HG02870 (cell line): ENCODE measurements at regions not wholly inside any gene's neighbourhood (a gene's known extent, or its start where the extent isn't known, plus 50 kb on each side); places are given as distances from the start of the nearest gene placed in this dataset.

Source experiments
- ATAC-seq: cut with Tn5 transposase; IDR thresholded peaks from one replicate; pipeline ENCODE4 v1.9.1; 2021; ENCODE audit warnings: mild to moderate bottlenecking, moderate library complexity; ENCODE audit not compliant: unreplicated experiment

DNA sequence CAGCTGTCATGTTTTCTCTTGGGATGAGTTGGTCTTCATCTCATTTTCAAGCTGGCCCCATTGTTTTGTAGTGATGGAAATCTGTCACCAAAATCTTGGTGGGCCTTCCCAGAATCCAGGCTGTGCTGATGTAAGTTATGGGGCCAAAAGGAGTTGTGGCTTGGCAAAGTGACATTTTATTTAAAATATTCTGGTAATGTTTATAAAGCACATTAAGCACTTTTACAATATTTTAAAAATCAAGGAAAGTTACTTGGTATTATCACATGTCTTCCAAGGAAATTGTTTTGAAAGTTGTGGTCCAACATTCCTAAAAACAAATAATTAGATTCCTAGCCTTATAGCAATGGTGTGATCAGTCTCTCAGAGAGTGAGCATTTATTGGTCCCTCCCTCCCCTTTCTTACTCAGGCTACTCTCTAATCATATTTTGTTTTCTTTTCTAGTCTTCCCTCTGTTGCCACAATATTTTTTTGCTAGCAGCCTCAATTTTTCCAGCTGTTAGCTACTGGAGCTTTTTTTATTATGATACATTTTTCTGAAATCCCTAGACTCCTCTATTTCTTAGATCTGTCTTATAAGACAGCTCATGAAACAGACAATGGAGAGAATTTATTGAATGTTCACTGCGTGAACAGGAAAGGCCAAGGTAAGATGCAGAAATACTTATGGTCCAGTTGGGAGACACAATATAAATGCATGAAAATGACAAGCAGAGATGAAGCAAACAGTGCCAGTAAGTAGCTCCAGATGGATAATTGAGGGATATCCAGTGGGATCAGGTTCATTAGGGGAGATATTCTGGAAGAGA lies 408.1 kb upstream of the ZNF608 start:
- ATAC-seq = no peak

DNA sequence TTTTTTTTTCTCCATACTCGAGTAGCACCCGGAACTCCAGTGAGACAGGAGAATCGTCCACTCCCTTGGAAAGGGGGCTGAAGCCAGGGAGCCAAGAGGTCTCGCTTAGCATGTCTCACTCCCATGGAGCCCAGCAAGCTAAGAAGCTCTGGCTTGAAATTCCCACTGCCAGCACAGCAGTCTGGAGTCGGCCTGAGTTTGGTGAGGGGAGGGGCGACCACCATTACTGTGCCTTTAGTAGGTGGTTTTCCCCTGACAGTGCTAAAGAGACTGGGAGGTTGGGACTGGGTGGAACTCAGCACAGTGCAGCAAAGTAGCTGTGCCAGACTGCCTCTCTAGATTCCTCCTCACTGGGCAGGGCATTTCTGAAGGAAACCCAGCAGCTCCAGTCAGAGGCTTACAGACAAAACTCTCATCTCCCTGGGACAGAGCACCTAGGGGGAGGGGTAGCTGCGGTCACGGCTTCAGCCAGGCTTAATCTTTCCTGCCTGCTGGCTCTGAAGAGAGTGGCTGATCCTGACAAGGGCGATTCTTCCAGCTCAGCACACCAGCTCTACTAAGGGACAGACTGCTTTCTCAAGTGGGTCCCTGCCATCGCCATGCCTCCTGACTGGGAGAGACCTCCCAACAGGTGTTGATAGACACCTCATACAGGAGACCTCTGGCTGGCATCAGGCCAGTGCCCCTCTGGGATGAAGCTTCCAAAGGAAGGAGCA lies 414.5 kb upstream of the ZNF608 start:
- no peak for ATAC-seq

DNA sequence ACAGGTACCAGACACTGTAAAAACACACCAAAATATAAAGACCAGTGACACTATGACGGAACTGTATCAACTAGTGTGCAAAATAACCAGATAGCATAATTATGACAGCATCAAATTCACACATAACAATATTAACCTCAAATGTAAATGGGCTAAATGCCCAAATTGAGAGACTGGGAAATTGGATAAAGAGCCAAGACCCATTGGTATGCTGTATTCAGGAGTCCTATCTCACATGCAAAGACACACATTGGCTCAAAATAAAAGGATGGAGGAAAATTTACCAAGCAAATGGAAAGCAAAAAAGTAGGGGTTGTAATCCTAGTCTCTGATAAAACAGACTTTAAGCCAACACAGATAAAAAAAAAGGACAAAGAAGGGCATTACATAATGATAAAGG lies 416.3 kb upstream of the ZNF608 start:
- no peak for ATAC-seq

DNA sequence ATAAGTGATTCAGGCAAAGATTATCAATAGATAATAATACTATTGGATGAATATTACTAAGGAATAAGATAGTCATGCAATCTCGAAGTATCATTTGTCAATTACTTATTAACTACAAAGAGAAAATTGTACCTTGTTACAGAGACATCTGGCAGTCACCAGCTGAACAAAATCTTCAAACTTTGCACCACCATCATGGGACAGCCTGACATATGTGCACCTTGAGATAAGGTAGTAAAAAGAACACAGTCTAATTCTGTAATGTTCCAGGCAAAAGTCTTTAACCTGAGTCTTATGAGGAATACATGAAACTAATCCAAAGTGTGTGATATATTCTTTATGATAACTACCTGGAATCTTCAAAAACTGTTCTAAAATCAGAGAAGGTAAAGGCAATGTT lies 423.0 kb upstream of the ZNF608 start:
- no peak for ATAC-seq

DNA sequence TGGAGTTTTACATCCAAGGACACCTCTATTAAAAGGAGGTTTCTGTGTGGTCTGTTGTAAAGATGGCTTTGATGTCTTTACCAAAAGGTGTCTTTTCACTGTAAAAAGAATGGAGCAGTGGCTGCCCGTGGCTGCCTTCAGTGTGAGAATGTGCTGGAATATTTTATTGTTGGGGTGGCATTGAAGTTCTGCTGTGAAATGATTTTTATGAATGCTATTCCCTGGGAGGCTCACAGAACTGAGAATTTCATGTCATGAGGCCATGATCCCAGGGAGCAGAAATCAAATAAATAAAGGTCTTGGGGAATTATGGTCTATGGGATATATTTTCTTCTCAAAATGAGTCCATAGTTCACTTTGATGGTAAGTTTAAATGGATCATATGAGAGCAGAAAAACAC lies 425.2 kb upstream of the ZNF608 start:
- ATAC-seq = no peak

DNA sequence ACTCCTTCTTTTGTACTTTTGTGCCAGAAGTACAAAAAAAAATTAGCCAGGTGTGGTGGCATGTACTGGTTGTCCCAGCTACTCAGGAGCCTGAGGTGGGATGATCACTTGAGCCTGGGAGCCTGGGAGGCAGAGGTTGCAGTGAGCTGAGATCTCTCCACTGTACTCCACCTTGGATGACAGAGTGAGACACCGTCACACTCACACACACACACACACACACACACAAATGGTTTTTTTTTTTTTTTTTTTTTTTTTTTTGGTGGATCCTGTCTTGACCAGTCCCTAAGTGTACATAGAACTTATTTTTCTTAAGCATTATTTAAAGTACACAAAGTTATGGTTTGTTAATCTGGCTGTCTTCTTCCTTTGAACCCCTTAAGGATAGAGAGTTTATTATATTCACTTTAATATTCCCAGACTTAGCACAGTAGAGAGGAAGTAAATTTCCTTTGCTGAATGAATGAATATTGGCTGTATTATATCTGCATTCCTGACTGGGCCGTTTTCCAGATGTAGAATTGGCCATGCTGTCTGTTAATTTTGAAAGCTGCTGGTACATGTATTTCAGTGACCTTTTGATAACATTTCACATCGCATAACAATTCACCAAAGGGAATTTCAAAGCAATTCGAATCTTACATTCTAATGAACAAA lies 429.0 kb upstream of the ZNF608 start:
- no peak for ATAC-seq

DNA sequence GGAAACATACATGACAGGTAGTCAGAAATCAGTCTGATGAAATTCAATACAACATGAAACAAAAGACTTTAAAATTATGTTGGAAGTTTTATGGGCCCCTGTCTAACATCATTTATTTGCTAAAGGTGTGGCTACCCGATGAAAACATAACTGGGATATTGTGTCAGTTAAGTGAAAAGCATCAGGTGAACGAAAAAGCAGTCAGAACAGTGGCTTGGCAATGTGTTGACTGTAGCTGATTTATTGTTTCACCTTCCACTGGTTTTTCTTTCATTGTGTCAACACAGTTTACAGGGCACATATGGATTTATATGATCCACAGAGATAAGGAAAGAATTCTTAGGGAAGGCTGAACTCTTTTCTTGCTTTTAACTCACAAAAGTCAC lies 429.6 kb upstream of the ZNF608 start:
- no peak for ATAC-seq

DNA sequence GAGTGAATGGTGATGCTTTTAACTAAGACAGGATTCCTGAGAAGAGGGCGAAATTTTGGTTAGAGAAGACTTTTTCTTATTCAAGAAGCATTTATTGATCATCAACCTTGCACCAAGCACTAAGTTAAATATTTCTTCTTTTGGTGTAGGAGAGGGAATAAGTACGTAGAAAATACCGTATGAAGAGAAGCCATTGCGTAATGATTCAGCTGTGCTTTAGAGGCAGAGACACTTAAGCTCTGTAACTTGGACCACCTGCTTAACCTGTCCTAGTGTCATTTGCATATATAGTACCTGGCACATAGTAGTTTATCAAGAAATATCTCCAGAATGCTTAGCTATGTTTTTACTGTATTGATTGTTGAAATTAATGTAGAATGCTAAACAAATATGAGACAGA lies 430.9 kb upstream of the ZNF608 start:
- ATAC-seq = no peak

DNA sequence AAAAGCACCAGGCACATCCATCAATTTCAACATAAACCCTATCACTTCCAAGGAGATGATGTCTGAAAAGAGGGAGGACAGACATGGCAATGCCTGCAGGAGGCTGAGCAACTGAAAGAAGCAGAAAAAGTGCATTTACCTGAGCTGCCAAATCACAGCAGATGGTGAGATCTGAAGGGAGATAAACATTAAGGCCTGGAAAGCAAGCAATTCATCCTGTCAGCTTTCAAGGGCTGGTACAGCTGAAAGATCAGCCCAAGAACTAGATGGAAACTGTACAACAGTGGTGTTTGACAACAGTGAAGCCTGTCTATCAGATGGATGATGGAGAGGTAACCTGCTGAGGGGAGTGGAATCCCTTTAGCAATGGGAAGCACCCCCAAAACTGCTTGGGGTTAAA lies 433.2 kb upstream of the ZNF608 start:
- no peak for ATAC-seq

DNA sequence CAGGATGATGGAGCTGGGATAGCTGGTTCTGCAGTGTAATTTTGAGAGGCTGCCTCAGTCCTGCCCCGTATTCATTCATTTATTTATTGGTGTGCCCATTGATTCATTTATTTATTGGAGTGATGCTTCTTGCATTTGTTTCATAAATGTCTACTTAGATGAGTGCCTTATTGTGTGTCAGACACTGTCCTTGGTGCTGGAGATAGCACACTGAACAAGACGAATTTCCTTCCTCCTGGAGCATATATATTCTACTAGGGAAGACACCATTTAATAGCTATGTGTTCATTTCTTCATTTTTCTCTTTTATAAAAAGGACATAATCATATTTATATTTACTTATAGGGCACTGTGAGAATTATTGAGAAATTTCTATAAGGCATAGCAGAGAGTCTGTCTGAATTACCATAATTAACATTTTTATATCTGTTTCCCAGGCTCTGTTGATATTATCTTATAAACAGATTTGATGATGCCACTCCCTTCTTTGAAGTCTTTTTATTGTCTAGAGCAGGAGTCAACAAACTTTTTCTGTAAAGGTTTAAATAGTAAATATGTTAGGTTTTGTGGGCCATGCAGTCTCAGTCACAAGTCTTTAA lies 433.9 kb upstream of the ZNF608 start:
- ATAC-seq = no peak

DNA sequence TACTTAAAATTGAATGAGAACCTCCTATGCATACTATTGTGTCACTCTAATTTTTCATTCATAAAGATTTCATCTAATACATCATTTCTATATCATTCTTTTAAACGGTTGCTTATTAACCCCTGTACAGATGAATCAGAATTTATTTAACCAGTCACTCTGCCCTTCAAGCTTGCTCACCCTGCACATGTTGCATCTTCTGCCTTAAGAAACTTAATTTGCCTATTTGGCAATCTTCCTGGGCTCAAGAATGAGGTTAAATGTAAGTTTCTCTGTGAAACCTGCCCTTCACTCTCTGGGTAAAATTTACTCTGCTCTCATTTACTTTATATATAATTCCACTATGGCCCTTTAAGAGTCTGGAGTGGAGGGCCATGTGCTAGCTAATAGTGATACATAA lies 434.7 kb upstream of the ZNF608 start:
- no peak for ATAC-seq

DNA sequence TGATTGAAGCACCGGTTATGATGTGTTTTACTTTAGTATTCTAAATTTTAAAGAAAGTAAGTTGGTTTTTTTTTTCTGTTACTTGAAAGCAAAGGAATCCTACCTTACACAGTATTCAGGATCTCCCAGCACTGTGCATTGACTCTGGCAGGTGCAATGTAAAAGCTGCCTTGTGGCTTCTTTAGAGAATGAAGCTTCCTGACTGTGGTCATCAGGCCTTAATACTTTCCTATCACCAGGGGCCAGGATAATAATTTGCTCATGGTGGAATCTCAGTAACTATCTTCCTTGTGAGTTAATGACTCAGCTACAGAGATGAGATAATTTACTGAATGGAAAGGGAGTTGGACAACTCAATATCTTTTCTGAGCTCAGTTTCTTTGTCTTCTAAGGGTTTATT lies 435.5 kb upstream of the ZNF608 start:
- no peak for ATAC-seq

DNA sequence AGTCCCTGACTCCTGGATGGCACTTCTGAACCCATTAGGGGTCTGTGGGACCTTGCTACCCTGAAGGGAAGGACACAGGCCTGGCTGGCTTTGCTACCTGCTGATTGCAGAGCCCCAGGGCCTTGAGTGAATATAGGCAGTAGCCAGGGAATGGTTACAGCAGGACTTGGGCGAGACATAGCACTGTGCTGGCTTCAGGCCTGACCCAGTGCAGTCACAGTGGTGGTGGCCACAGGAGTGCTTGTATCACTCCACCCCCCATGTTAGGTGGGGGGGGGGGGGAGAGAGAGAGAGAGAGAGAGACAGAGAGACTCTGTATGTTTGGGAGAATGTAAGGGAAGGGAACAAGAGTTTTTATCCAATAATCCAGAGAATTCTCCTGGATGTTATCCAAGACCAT lies 439.3 kb upstream of the ZNF608 start:
- ATAC-seq = no peak

DNA sequence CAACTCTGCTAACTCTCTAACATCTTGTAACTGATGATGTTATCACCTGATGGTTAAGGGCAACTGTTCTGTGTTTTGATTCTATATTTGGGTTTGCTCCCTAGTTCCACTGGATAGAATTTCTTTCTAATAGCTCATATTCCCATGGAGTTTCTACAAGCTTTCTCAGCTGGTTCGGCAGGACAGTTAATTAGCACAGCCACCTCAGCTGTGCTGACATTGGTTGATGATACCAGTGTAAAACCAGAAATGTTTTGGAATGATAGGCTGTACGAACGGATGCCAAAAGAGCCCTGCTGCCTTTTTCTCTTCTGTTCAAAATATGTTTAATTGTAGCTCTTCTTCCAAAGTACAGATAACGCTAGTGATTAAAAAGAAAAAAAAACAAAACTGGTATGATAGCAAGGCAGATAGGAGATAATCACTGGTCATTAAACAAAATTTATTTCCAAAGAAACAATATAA lies 440.5 kb upstream of the ZNF608 start:
- ATAC-seq = no peak

DNA sequence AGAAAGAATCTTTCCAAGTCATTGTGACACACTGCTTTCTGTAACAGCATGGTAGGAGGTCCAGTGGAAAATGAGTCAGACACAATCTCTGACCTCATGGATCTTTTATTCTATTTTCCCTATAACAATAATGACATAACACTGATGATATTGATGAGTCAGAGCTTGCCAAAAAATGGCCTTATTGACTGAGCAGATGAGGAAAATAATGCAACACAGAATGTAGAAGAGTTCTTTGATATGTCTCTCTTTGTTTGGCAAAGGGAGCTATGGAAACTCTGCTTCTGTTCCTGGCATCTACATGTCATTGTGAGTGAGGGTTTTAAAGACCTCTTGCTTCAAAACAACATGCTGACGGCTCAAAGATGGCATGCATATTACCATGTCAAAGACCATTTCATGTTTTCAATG lies 443.1 kb upstream of the ZNF608 start:
- ATAC-seq = no peak

DNA sequence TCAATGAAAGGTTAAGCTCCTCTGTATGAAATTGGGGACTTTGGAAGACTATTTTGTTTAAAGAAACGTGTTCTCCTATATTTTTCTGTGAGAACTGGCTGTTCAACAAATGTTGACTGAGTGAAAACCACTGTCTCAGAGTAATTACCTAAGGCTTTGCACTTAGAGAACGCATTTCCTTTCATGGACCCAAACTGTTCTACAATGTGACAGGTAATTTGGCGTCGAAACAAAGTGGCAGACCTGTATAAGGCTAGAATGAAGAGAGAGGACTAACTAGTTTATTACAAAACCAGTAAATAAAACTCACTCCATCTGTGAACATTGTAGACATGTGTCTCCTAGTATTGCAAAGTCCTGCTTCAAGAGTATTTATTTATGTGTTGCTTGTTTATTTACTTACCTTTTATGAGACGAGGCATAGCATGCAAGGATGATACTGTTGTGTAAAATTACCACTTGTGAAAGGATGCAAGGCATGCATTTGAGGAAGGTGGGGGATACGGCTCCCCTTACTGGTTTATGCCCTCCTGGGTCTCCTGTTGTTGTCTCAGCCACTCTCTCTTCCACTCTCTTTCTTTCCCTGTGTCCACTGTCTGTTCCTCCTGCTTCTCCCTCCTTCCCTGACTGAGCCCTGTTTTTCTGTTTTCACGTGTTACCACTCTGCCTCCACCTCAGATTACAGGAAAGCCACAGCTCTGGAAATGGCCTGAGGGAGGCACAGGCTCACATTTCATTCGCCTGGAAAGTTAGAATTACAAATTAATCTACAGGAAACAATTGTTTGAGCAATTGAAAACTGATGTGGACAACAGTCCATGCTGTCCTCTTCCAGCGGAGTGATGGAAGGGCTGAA lies 444.0 kb upstream of the ZNF608 start:
- ATAC-seq = no peak

DNA sequence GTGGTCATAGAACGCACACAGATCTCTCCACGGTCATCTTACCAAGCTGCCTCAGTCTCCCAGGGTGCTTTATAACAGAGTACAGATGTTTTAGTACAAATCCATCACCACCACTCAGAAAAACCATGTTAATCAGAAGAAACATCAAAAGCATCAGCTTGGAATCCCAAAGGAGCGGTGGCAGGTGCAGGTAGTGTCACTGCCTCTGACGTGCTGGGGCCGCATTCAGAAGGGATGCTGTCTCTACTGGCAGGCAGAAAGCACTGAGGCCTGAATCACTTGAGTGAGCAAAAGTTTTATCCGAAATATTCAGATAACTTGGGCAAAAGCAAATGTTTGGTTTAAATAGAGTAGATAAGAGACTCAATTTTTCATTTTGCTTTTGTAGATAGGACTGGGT lies 448.4 kb upstream of the ZNF608 start:
- ATAC-seq = no peak

DNA sequence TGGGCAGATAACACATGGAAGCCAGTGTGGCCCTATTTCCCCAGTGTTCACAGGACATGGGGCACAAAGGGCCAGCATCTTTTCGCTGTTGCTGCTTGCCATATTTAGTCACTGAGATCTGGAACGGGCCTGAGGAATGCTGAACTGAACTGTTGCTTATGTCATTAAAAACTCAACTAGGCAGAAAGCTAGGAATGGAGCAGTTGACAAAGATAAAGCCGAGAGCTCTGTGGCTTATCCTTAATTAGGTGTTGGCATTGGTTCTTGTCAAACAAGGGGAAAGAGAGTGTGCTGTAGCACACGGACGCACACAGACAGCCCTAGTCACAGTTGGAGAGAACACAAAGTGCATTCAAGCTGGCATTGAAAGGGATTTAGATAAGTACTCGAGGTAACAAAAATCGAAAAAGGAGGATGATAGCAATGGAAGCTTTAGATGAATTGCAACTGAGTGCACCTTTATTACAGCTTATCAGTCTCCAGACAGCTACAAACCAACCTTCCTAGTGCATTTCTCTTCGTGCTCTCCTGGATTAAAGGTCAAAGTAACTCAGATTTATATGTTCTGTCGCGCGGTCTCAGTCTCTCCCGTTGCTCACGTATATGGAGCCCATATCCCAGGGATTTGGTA lies 450.2 kb upstream of the ZNF608 start:
- ATAC-seq = no peak

DNA sequence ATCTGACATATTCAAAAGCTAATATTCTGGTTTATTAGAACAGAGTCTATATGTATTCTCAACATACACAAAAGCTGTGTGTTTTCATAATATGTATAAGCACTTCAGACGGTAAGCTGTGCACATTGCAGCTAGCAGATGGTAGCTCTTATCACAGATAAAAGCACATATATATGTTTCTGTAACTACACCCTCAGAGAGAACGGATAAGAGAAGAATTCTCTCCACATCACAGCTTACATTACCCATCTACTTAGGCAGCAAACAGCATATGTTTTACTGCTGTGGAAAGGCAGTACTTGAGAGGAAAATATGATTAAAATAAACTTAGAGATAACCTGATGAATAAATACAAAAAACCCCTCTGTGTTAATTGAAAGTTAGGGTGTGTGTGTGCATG lies 450.9 kb upstream of the ZNF608 start:
- ATAC-seq = no peak

DNA sequence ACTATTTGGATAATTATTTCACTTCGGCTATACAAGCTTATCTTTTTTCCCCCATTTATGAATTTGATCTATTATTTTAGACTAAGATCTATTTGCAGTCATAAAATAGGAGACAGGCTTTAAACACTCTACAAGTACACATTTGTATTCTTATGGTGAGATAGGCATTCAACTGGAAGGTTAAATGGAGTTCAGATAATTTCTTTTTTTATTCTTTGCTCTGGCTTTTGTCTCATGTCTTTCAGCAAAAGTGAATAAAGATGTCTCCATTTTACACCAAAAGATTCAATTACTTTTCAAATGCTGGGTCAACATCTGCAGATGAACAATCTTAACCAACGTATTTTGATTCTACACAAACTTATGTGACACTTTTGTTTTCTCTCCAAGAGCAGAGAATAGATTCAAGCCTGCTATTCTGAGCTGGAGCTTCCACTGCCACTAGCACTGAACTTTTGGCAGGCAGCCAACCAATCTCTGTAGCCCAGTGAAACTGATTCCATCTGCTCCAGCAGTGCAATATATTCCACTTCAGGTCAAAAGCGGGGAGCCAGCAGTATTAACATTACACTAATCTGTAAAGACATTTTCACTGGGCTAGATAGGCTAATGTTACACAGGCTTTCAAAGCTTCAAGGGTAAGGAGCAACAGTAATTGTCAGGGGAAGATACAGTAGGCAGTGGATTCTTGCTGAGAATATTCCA lies 452.0 kb upstream of the ZNF608 start:
- no peak for ATAC-seq
